Heart right ventricle (tissue), 16 donors: ENCODE measurements at regions not wholly inside any gene's neighbourhood (a gene's known extent, or its start where the extent isn't known, plus 50 kb on each side); places are given as distances from the start of the nearest gene placed in this dataset.

Source experiments
- ATAC-seq, 8 donors: fragments of 200-7000 bp; cut with Tn5 transposase; one replicate each; pipeline ENCODE4 v1.9.1; 2020; ENCODE audit warnings: mild to moderate bottlenecking in 8 of 8, moderate library complexity in 8 of 8, moderate number of reproducible peaks in 1 of 8
- DNase-seq, 2 donors: peaks; one replicate each; pipeline ENCODE4 v3.0.0-alpha.2; 2020
- H3K27ac ChIP-seq, 10 donors: fragments of 200-600 bp; sonication (generic) in 2 of 10; one replicate each; pipeline versions ENCODE4 v1.5.0 to v1.8.0; 2020 to 2022; ENCODE audit warnings: mild to moderate bottlenecking in 3 of 10
- H3K27me3 ChIP-seq, 7 donors: fragments of 200-600 bp; one replicate each; pipeline ENCODE4 v1.8.0; 2021 to 2022; ENCODE audit warnings: mild to moderate bottlenecking in 2 of 7
- H3K36me3 ChIP-seq, 9 donors: fragments of 200-600 bp; sonication (generic) in 1 of 9; one replicate each; pipeline versions ENCODE4 v1.5.0 to v1.8.0; 2020 to 2022; ENCODE audit warnings: mild to moderate bottlenecking in 2 of 9
- H3K4me1 ChIP-seq, 9 donors: fragments of 200-600 bp; sonication (generic) in 1 of 9; one replicate each; pipeline versions ENCODE4 v1.5.0 to v1.8.0; 2020 to 2022; ENCODE audit warnings: mild to moderate bottlenecking in 4 of 9
- H3K4me3 ChIP-seq, 10 donors: fragments of 200-600 bp; sonication (generic) in 2 of 10; one replicate each; pipeline versions ENCODE4 v1.5.0 to v1.8.0; 2020 to 2022; ENCODE audit warnings: mild to moderate bottlenecking in 7 of 10, moderate library complexity in 2 of 10
- H3K9me3 ChIP-seq, 11 donors: fragments of 200-600 bp in 10 of 11; sonication (generic) in 2 of 11; one replicate each; pipeline versions ENCODE4 v1.5.0 to v1.8.0; 2013 to 2022; ENCODE audit warnings: mild to moderate bottlenecking in 2 of 11, control low read depth in 1 of 11, moderate library complexity in 1 of 11
- WGBS, 2 donors: extraction: QIAGEN DNeasy Blood & Tissue Kit; methylation state at CpG; one replicate each; pipeline ENCODE4 v1.1.7; 2013; ENCODE audit warnings: inconsistent platforms in 1 of 2; 5-methylcytosine and 5-hydroxymethylcytosine counted together
- intact Hi-C, 10 donors: fragments of 100-400 bp; cut with DNase I; formaldehyde crosslinking; loops; one replicate each; pipeline versions ENCODE4 v1.11.1 to v1.14.2; 2022
- TF ChIP-seq, protein P1 (sequence below), 9 donors: fragments of 200-600 bp; sonication (generic) in 2 of 9; IDR thresholded peaks; one replicate each; pipeline versions ENCODE4 v1.5.0 to v1.8.0; 2021 to 2022; ENCODE audit warnings: antibody characterized with exemption in 9 of 9, mild to moderate bottlenecking in 5 of 9, moderate library complexity in 1 of 9
- donor health status: Arrhythmogenic right ventricular cardiomyopathy.
- donor health status: ischemic (EF 13 %, LVEDD 7.1; RV severe dilation, severe dysfunction).
- donor health status: healthy with polysubstance abuse.
- donor health status: DM: no; HTN: yes; CAD: no.
- donor health status: DM: no; HTN: no; CAD: no.
- donor health status: ischemic (EF 25% LVEDD 6.9; RV normal size, moderate dysfunction).
- donor health status: ischemic (EF 25% LVEDD 5.7; RV mildly dilated, moderate dysfunction).
- donor health status: healthy.
- donor health status: DM: yes; HTN: yes; CAD: no.
- donor health status: Ischemic cardiomyopathy.
- donor health status: ischemic (EF 35%, LVEDD 5.7; RV mildly dilated, moderate dysfunction).
- donor health status: nonischemic (EF 11% LVEDD 7.7; RV severe dilation, severe dysfunction).
- donor health status: DM: yes; HTN: yes; CAD: no.
- donor health status: PGD.
- donor health status: ischemic (EF 29% LVEDD 5.4; RV normal size, mild dysfunction).
- donor health status: nonischemic (EF 23%, LVEDD 6.1; RV moderate dilation, normal function).

- no peak overlapping the region for H3K4me3 ChIP-seq
- intact Hi-C loops: no loop called here
- no peaks in the 10 kb centered on the region for H3K36me3 ChIP-seq
- no peaks in the 10 kb centered on the region for H3K27me3 ChIP-seq
- ATAC-seq (no peak), DNase-seq (no peak)
- TF ChIP-seq, protein P1, sequence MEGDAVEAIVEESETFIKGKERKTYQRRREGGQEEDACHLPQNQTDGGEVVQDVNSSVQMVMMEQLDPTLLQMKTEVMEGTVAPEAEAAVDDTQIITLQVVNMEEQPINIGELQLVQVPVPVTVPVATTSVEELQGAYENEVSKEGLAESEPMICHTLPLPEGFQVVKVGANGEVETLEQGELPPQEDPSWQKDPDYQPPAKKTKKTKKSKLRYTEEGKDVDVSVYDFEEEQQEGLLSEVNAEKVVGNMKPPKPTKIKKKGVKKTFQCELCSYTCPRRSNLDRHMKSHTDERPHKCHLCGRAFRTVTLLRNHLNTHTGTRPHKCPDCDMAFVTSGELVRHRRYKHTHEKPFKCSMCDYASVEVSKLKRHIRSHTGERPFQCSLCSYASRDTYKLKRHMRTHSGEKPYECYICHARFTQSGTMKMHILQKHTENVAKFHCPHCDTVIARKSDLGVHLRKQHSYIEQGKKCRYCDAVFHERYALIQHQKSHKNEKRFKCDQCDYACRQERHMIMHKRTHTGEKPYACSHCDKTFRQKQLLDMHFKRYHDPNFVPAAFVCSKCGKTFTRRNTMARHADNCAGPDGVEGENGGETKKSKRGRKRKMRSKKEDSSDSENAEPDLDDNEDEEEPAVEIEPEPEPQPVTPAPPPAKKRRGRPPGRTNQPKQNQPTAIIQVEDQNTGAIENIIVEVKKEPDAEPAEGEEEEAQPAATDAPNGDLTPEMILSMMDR (IDR thresholded peaks at IDR 0.05): no peak
- H3K9me3 ChIP-seq: no peaks in the 10 kb centered on the region
- H3K27ac ChIP-seq: no peak overlapping the region
- peaks cover 0 to 14% (median 5%) of the 10 kb centered on the region in 9 donors for H3K4me1 ChIP-seq
- WGBS, 2 donors: 74 to 82% methylated on average over 2 of the region's 2 CpGs
Observed at GRCh38 chr1:64366821-64367220, 103.1 kb upstream of the CACHD1 start.

DNA sequence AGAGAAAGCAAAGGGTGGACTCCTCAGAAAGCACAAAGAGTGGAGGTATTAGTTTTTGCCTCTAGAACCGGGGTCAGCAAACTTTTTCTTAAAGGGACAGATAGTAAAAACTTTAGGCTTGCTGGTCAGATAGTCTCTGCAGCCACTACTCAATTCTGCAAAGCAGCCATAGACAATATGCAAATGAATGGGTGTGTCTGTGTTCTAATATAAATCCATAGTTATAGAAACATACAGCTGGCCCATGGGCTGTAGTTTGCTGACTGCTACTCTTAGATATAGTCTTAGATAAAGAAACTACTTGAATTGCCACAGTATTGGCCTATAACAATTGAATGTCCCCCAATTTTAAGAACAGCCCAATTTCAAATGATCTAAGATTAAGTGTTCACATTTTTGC is 101.6 kb upstream of the CACHD1 start:
- WGBS, 2 donors: 61 to 65% methylated on average over 1 of the region's 1 CpG
- H3K4me1 ChIP-seq: peaks cover 0 to 14% (median 5%) of the 10 kb centered on the region in 9 donors
- DNase-seq (no peak), ATAC-seq (no peak)
- TF ChIP-seq, protein P1 (IDR thresholded peaks at IDR 0.05): no peak
- intact Hi-C loops: no loop called here
- H3K4me3 ChIP-seq: no peak overlapping the region
- no peaks in the 10 kb centered on the region for H3K9me3 ChIP-seq
- H3K27me3 ChIP-seq: no peaks in the 10 kb centered on the region
- H3K27ac ChIP-seq: no peak overlapping the region
- no peaks in the 10 kb centered on the region for H3K36me3 ChIP-seq

DNA sequence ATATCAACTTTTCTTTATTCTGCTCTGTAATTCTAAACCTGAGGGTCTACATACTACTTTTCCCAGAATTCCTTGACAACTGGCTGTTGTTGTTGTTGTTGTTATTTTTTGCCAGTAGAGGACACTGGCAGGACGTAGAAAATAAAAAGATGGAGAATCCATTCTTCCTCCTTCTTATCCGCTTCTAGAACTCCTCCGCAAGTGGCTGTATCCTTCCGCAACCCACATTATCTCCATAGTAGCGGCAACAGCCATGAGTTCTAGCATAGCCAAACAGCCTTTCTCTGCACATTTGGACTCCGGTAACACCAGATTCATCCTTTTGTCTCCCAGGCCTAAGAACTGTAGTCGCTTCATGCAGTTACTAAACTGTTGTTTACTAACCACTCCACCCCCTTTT is 91.1 kb upstream of the CACHD1 start:
- Histone ChIP-seq H3K9me3 (peaks cover 0 to 10% (median 0%) of the 10 kb centered on the region in 11 donors), H3K4me3 (no peak overlapping the region), H3K27ac (no peak overlapping the region), H3K36me3 (no peaks in the 10 kb centered on the region), H3K27me3 (no peaks in the 10 kb centered on the region), H3K4me1 (no peaks in the 10 kb centered on the region)
- ATAC-seq (no peak), DNase-seq (no peak)
- intact Hi-C loops: loop anchor here in 1 of 10 donors (5.0 kb wide), 2 partner anchors 298 to 443 kb away; no protein-coding TSS in a partner anchor
- TF ChIP-seq, protein P1 (IDR thresholded peaks at IDR 0.05): peak in 7 of 9 donors; percentile 20 to 51 (median 32)
- WGBS, 2 donors: 80 to 83% methylated on average over 7 of the region's 7 CpGs

DNA sequence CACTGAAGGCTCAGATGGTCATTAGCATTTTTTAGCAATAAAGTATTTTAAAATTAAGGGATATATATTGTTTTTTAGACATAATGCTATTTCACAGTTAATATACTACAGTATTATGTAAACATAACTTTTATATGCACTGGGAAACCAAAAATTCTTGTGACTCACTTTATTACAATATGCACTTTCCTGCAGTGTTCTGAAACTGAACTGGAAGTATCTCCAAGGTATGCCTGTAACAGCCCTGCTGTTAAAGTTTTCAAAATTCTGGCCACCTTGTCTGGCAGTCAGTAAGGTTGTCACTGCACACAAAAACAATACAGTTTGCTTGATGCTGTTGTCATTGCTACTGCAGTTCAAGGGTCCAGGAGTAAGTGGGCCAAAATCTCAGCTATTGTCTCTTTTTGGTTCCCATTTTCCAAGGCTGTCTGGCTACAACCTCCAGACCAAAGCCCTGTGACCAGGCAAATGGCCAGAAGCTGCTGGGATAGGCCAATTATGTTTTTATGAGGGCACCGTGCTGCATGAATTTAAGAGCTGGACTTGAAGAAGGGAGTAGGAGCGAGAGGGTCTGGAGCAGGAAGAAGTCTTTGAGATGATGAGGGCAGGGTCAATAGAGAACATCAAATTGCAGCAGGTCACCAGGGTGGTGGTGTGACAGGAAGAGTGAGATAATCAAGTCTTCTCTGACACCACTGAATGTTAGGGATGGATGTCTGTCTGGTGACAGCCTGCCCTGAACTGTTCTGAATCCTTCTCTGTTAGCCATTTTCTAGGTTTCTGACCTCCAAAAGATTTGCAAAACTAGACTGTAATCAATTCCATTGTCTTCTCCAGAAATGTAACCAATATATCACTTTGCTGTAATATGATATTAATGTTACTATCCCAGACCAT is 82.3 kb upstream of the CACHD1 start:
- peak overlapping the region in 1 of 10 donors; percentile 57 for H3K27ac ChIP-seq
- no peaks in the 10 kb centered on the region for H3K27me3 ChIP-seq
- intact Hi-C loops: loop anchor here in 1 of 10 donors (10.0 kb wide), 1 partner anchor 287 kb away; no protein-coding TSS in a partner anchor
- no peak overlapping the region for H3K4me3 ChIP-seq
- 74 to 75% methylated on average over 2 of the region's 2 CpGs for WGBS, 2 donors
- ATAC-seq (peak in 1 of 8 donors; percentile 21), DNase-seq (no peak)
- H3K36me3 ChIP-seq: no peaks in the 10 kb centered on the region
- H3K4me1 ChIP-seq: peaks cover 0 to 6% (median 0%) of the 10 kb centered on the region in 9 donors
- peaks cover 0 to 12% (median 0%) of the 10 kb centered on the region in 11 donors for H3K9me3 ChIP-seq
- TF ChIP-seq, protein P1 (IDR thresholded peaks at IDR 0.05): no peak
